CD4-positive, alpha-beta T cell (primary cell): ENCODE measurements at regions not wholly inside any gene's neighbourhood (a gene's known extent, or its start where the extent isn't known, plus 50 kb on each side); places are given as distances from the start of the nearest gene placed in this dataset.

Experiments used
- ATAC-seq: fragments of 200-7000 bp; cut with Tn5 transposase; one replicate; pipeline ENCODE4 v1.10.0; 2022; ENCODE audit warnings: mild to moderate bottlenecking; ENCODE audit not compliant: poor library complexity
- CTCF ChIA-PET: fragments of 350-600 bp; sonication (Branson Sonifier 250); formaldehyde crosslinking; loops from one replicate; lab custom pipeline; 2021; ENCODE audit warnings: antibody characterized with exemption, inconsistent platforms; lab: Charles Lee
- POLR2A ChIA-PET: fragments of 350-600 bp; sonication (Branson Sonifier 250); formaldehyde crosslinking; loops from one replicate; lab custom pipeline; 2021; ENCODE audit warnings: antibody characterized with exemption, inconsistent platforms; lab: Charles Lee
- DNase-seq, 14 experiments: peaks; one replicate each; pipeline ENCODE4 v3.0.0-alpha.2; 2013 to 2020; ENCODE audit warnings: mixed read lengths in 2 of 14
- H3K27ac ChIP-seq, 2 donors: one replicate each; pipeline versions ENCODE4 v1.5.1 to v1.7.0; 2013; ENCODE audit warnings: low read length in 2 of 2, low read depth in 1 of 2, mild to moderate bottlenecking in 1 of 2
- H3K27me3 ChIP-seq, 2 experiments: 1 replicate in 1 of 2; 2 replicates in 1 of 2; pipeline versions ENCODE4 v1.6.1 to v1.7.0; 2013; ENCODE audit warnings: low read length in 2 of 2, control low read depth in 1 of 2, mild to moderate bottlenecking in 1 of 2, moderate library complexity in 1 of 2; ENCODE audit not compliant: insufficient read depth in 2 of 2, control insufficient read depth in 1 of 2
- H3K36me3 ChIP-seq: one replicate; pipeline ENCODE4 v1.6.1; 2013; ENCODE audit warnings: low read length, control low read depth; ENCODE audit not compliant: insufficient read depth
- H3K4me1 ChIP-seq: one replicate; pipeline ENCODE4 v1.6.1; 2013; ENCODE audit warnings: low read length, control low read depth; ENCODE audit not compliant: insufficient read depth
- H3K4me3 ChIP-seq: one replicate; pipeline ENCODE4 v1.5.1; 2013; ENCODE audit warnings: mild to moderate bottlenecking, low read length, moderate library complexity
- H3K9me3 ChIP-seq, 2 experiments: 1 replicate in 1 of 2; 2 replicates in 1 of 2; pipeline versions ENCODE4 v1.6.1 to v1.7.0; 2013; ENCODE audit warnings: low read length in 2 of 2, mild to moderate bottlenecking in 2 of 2, control low read depth in 1 of 2, moderate library complexity in 1 of 2; ENCODE audit not compliant: control insufficient read depth in 1 of 2, insufficient read depth in 1 of 2
- H3K27ac Mint-ChIP-seq: one replicate; pipeline ENCODE4 v1.8.0; 2020; ENCODE audit warnings: mixed read lengths
- H3K27me3 Mint-ChIP-seq: one replicate; pipeline ENCODE4 v1.8.0; 2021; ENCODE audit warnings: mixed read lengths
- H3K36me3 Mint-ChIP-seq: one replicate; pipeline ENCODE4 v1.8.0; 2021; ENCODE audit warnings: low read depth, mixed read lengths
- H3K4me1 Mint-ChIP-seq: one replicate; pipeline ENCODE4 v1.8.0; 2021; ENCODE audit warnings: low read depth, mixed read lengths
- H3K4me3 Mint-ChIP-seq: one replicate; pipeline ENCODE4 v1.8.0; 2020; ENCODE audit warnings: mild to moderate bottlenecking, mixed read lengths
- H3K9me3 Mint-ChIP-seq: one replicate; pipeline ENCODE4 v1.8.0; 2020; ENCODE audit warnings: mixed read lengths
- intact Hi-C, 2 experiments: fragments of 100-400 bp; cut with DNase I in 1 of 2; cut with micrococcal nuclease in 1 of 2; formaldehyde crosslinking; loops; one replicate each; pipeline versions ENCODE4 v1.15.1 to v1.9.0; 2023 to 2025; cut with DNase I, micrococcal nuclease
- TF ChIP-seq, protein P1 (sequence below): fragments of 200-600 bp; IDR thresholded peaks from one replicate; pipeline ENCODE4 v1.8.0; 2022; ENCODE audit warnings: antibody characterized with exemption, mild to moderate bottlenecking

DNA sequence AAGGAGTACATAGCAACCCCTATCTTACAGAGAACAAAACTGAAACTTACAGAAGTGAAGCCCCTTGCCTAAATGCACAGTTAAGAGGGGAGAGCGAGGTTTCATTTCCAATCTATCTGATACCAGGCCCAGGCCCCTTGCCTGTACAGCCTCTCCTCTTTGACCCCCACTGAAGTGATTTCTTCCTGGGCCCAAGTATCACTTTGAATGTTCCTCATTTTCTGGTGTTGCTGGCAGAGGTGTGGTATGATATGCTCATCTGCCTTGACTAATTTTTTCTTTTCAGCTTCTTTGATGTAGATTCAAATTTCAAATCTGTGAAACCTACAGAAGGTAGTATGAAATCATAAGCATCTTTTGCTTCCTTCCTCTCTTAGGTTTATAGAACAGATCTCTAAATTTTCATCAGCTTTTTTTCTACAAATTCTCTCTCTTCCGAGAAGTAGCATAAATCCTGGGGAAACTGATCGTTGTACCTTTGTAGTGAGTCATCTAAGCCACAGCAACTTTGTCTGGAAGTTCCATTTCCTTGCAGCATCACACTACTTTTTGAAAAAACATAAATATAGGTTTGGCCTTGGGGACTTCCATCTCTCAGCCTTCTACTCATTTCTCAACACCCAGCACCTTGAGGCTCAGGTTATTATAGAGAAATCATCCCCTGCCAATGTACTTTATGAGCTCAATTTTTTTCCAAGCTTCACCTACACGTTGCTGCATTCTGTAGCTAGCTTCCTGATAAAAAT, 402.4 kb upstream of the PTGER4 start:
- H3K27ac ChIP-seq: peak overlapping the region in 1 of 2 donors; percentile 16
- no peaks in the 10 kb centered on the region for H3K27me3 Mint-ChIP-seq
- H3K36me3 ChIP-seq: no peaks in the 10 kb centered on the region
- no peaks in the 10 kb centered on the region for H3K36me3 Mint-ChIP-seq
- H3K4me1 Mint-ChIP-seq: peaks cover 29% of the 10 kb centered on the region
- intact Hi-C loops: no loop called here
- H3K4me1 ChIP-seq: peaks cover 10% of the 10 kb centered on the region
- no peaks in the 10 kb centered on the region for H3K27me3 ChIP-seq
- POLR2A ChIA-PET: interaction anchor here (1.5 kb wide), 1 partner anchor 8 kb away, joined by 4 read pairs; no protein-coding TSS in a partner anchor
- CTCF ChIA-PET: interaction anchor here (0.7 kb wide), 1 partner anchor 98 kb away, joined by 3 read pairs; no protein-coding TSS in a partner anchor
- no peak overlapping the region for H3K4me3 ChIP-seq
- DNase-seq (peak in 4 of 14 experiments; percentile 8 to 37 (median 24)), ATAC-seq (peak; percentile 26)
- H3K9me3 Mint-ChIP-seq: no peaks in the 10 kb centered on the region
- H3K27ac Mint-ChIP-seq: peak overlapping the region; percentile 63
- TF ChIP-seq, protein P1, sequence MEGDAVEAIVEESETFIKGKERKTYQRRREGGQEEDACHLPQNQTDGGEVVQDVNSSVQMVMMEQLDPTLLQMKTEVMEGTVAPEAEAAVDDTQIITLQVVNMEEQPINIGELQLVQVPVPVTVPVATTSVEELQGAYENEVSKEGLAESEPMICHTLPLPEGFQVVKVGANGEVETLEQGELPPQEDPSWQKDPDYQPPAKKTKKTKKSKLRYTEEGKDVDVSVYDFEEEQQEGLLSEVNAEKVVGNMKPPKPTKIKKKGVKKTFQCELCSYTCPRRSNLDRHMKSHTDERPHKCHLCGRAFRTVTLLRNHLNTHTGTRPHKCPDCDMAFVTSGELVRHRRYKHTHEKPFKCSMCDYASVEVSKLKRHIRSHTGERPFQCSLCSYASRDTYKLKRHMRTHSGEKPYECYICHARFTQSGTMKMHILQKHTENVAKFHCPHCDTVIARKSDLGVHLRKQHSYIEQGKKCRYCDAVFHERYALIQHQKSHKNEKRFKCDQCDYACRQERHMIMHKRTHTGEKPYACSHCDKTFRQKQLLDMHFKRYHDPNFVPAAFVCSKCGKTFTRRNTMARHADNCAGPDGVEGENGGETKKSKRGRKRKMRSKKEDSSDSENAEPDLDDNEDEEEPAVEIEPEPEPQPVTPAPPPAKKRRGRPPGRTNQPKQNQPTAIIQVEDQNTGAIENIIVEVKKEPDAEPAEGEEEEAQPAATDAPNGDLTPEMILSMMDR: no peak
- no peaks in the 10 kb centered on the region for H3K9me3 ChIP-seq
- peak overlapping the region; percentile 12 for H3K4me3 Mint-ChIP-seq

DNA sequence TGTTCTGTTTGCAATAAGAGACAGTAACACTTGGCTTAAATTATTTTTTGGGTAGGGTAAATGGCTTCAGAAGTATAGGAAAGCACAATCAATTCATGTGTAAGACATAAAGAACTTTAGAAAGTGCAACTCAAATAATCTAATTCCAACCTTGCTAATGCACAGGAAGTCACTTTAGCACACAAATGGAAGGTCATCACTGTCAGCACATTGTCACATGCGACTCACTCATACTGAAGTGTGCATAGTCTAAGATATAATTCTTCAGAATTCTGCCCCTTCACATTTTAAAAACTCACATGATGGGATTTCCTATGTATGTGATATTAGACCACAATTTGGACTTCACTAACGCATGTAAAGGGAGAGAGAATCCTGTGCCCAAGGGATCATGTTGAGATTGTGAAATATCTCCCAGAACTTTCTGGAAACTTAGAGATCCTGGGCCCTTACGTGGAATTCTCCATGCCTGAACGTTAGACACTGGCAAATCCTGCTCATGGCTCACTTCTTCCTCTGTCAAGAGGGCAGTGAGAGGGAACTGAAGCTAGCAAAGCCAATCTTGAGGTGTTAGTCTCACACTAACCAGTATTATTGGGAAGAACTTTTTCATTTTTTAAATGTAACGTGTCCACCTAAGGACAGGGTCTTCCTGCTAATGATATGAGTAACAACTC, 403.2 kb upstream of the PTGER4 start:
- no peaks in the 10 kb centered on the region for H3K9me3 ChIP-seq
- no peaks in the 10 kb centered on the region for H3K9me3 Mint-ChIP-seq
- DNase-seq (no peak), ATAC-seq (no peak)
- no peaks in the 10 kb centered on the region for H3K36me3 Mint-ChIP-seq
- ChIA-PET POLR2A (interaction anchor here (0.6 kb wide), 1 partner anchor 14 kb away, joined by 3 read pairs; no protein-coding TSS in a partner anchor), CTCF (no interaction called here)
- H3K4me1 Mint-ChIP-seq: peaks cover 29% of the 10 kb centered on the region
- H3K27me3 Mint-ChIP-seq: no peaks in the 10 kb centered on the region
- no peak overlapping the region for H3K4me3 Mint-ChIP-seq
- no peaks in the 10 kb centered on the region for H3K36me3 ChIP-seq
- peaks cover 10% of the 10 kb centered on the region for H3K4me1 ChIP-seq
- H3K4me3 ChIP-seq: no peak overlapping the region
- H3K27ac Mint-ChIP-seq: peak overlapping the region; percentile 63
- H3K27me3 ChIP-seq: no peaks in the 10 kb centered on the region
- H3K27ac ChIP-seq: peak overlapping the region in 1 of 2 donors; percentile 16
- intact Hi-C loops: no loop called here
- TF ChIP-seq, protein P1: no peak

DNA sequence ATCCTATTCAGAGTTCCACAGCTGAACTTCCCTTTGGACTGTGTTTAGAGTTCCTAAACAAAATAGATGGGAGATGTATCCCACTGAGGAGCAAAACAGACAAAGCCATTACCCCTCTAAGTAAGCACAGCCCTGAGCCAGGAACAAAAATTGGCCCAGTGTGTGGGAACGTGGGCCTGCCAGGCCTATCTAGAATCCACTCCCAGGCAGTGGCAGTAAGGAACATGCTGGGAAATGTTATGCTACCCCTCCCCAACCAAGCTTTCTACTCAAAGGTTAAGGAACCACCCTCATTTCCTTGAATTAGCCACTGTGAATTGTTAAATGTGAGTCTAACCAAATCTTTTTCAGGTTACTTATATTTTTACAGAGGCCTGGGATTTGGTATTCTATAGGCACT, 405.1 kb upstream of the PTGER4 start:
- no peak overlapping the region for H3K27ac Mint-ChIP-seq
- DNase-seq (no peak), ATAC-seq (no peak)
- TF ChIP-seq, protein P1: no peak
- no peaks in the 10 kb centered on the region for H3K9me3 Mint-ChIP-seq
- peaks cover 29% of the 10 kb centered on the region for H3K4me1 Mint-ChIP-seq
- Histone ChIP-seq H3K9me3 (no peaks in the 10 kb centered on the region), H3K36me3 (no peaks in the 10 kb centered on the region), H3K4me3 (no peak overlapping the region), H3K4me1 (peaks cover 10% of the 10 kb centered on the region), H3K27me3 (no peaks in the 10 kb centered on the region), H3K27ac (no peak overlapping the region)
- intact Hi-C loops: no loop called here
- no peaks in the 10 kb centered on the region for H3K27me3 Mint-ChIP-seq
- ChIA-PET CTCF (no interaction called here), POLR2A (interaction anchor here (0.6 kb wide), 1 partner anchor 806 kb away, joined by 3 read pairs; no protein-coding TSS in a partner anchor)
- no peak overlapping the region for H3K4me3 Mint-ChIP-seq
- no peaks in the 10 kb centered on the region for H3K36me3 Mint-ChIP-seq
